GM19043 (cell line): ENCODE measurements at regions not wholly inside any gene's neighbourhood (a gene's known extent, or its start where the extent isn't known, plus 50 kb on each side); places are given as distances from the start of the nearest gene placed in this dataset.

Experiments used
- ATAC-seq: cut with Tn5 transposase; IDR thresholded peaks from one replicate; pipeline ENCODE4 v1.9.1; 2021; ENCODE audit warnings: low read depth; ENCODE audit not compliant: unreplicated experiment

DNA sequence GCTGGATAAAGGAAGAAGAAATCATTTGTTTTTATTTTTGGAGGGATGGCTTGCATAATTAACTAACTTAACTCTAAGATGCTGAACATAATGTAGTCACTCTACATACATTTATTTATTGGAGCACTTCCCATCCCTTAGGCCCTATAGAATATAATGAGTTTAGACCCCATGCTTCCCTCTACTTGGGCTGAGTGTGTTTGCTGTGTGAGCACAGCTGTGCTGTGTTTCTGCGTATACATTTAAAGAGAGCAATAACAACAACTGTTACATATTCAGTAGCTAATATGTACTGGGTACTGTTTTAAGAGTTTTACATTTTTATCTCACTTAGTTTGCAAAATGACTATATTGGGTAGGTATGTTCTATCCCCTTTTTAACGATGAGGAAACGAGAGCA, 736.6 kb upstream of the NRSN1 start:
- ATAC-seq: no peak

DNA sequence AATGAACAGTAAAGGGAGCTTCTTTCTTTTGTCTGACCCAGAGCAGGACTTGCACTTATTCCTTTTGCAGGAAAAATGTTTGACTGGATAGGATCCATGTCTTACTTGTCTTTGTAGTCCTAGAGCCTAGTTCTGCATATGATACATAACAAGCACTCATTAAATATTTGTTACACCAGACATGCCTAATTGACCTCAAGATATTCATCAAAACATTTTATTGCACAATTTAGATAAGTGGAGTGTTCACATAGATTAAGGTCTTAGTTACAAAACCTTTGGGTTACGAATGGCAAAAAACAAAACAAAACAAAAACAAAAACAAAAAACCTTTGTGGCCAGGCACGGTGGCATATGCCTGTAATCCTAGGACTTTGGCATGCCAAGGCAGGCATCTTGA, 735.8 kb upstream of the NRSN1 start:
- no peak for ATAC-seq

- no peak for ATAC-seq
Observed at GRCh38 chr6:23394681-23395080, 731.3 kb upstream of the NRSN1 start.

DNA sequence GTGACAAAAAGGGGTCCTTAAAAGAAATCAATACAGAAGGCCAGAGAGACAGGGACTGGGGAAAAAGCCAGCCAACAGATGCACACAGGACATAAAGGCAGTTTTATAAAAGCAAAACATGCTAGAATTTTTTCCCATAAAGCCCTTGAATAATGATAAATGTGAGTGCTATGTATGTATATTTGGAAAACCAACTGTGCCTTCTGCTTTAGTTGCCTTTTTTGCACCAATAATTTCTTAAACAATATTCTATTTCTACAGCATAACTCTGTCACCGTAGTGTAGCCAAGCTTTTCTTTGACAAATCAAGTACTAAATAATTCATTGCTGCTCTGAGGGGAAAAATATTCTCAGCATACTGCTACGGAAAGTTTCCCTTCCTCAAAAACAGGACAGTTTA, 730.6 kb upstream of the NRSN1 start:
- no peak for ATAC-seq

DNA sequence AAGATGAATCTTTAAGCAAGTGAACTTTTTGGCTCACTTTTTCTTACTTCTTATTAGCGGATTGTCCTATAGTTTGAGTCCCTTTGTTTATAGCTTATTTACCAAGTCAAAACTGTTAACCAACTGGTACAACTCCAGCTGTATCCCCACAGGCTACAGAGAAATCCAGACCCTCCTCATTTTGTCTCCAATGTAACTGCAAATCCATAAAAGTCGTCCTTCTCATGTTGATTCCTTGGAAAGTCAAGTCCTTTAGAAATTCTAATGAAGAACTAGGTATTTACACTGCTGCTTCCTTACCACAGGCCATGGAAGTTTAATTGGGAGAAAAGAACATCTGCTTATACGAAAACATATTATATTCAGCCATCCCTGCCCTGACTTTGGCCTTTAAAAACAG, 729.1 kb upstream of the NRSN1 start:
- no peak for ATAC-seq

GRCh38 chr6:23403460-23403859, 722.6 kb upstream of the NRSN1 start:
- no peak for ATAC-seq

DNA sequence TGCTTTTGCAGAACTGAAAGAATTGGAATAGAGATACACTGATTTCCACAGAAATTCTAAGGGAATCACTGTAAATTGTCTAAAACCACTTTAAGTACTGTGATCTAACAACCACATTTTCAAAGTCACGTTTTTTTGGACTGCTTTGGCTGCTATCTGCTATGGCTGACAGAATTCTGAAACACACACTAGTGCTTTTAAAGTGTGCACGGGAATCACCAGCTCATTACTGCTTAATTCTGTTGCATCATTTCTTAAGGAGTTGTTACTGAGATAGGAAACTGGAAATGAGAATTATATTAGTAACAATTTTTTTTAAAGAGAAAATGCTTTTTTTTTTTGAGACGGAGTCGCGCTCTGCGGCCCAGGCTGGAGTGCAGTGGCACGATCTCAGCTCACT, 716.5 kb upstream of the NRSN1 start:
- ATAC-seq: no peak

DNA sequence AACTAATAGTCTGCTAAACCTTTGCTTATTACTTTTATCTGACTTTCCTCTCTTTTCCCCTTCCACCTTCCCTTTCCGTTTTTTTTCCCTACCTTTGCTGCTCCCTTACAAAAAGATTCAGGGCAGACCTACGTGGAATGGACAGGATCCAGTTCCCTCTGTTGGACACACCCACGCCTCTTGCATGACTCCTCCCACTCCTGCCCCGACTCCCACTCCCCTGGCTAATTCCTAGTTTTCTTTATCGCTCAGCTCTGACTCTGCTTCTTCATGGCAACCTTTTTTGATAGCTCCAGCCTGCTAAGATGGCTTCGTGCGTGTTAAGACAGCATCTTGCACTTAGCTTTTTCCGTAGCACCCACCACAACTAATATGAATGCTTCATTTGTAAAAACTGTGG, 715.6 kb upstream of the NRSN1 start:
- ATAC-seq: no peak

DNA sequence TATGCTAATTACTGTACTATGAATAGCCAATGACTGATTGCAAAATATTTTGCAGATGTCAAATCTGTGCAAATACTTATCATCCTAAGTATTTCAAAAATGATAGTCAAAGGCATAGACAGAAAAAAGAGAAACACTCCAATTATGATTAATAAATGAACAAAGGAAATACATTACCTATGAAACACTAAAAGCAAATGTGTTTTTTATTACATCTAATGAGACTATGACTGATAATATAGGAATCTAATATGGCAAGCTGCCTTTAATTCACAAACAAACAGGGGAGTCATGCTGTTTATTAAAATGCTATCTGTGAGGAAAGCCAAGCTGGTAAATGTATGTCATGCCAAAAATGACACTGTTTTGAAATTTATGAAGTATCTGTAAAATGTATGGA, 713.2 kb upstream of the NRSN1 start:
- ATAC-seq: no peak

DNA sequence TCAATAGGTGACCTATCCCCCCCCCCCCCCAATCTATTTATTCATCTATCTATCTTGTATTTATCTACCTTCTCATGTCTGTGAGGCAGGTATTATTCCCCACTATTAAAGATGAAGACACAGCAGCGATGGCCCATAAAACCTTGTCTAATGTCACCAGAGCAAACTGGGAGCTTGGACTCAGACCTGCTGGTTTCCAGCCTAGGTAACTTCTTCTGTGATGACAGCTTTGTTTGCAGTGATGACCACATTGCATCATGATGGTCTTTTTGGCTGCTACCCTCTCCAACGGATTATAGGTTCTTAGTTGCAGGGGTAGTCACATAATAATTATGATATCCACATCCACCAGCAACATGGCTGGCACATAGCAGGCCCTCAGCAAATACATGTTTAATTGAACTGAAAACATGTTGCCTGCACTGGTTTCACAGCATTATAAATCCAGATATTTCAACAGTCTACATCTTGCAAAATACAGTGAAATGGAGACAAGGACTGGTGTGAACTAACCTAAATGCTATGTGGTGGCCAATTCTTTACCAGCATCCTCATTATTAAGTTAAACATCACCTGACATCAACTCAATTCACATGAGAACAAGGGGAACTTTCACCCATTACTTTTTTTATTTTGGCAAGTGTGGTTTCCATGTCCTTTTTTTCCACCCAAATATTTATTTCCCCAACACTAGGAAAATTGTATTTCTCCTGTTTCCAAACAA, 712.5 kb upstream of the NRSN1 start:
- no peak for ATAC-seq

- no peak for ATAC-seq
Observed at GRCh38 chr6:23414051-23414445, 712.0 kb upstream of the NRSN1 start.

DNA sequence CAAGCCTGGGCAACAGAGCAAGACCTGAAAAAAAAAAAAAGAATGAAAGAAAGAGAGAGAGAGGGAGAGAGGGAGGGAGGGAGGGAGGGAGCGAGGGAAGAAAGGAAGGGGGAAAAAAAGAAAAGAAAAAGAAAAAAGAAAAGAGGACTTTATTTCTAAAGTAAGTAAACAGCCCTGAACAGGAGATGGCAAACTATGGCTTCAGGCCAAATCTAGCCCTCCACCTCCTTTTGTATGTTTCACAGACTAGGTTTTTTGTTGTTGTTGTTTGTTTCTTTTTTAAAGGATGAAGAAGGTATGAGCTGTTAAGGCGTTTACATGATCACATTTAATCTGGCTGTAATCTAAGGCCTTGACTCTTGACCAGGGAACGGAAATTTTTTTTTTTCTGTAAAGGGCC, 711.1 kb upstream of the NRSN1 start:
- ATAC-seq: no peak

- no peak for ATAC-seq
Observed at GRCh38 chr6:23415819-23416427, 710.1 kb upstream of the NRSN1 start.

DNA sequence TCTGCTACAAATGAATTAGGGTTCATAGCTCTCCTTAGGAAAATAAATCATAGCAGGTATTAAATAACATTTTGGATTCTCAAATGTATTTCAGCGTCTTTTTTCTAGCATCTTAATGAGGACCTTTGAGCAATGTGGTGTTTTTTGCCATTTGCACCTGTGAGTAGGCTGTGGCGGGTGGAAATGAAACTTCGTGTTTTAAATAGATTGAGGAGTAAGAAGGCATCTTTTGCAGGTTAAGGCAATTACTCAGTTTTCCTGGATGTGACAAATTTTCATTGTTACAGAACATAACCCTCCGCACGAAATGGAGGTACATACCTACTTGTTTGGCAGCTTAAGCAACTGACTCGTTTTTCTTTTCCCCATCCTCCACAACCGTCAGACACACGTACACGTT, 708.9 kb upstream of the NRSN1 start:
- ATAC-seq: no peak

- ATAC-seq: no peak
Observed at GRCh38 chr6:23418095-23418494, 707.9 kb upstream of the NRSN1 start.

- no peak for ATAC-seq
Observed at GRCh38 chr6:23419046-23419445, 707.0 kb upstream of the NRSN1 start.

DNA sequence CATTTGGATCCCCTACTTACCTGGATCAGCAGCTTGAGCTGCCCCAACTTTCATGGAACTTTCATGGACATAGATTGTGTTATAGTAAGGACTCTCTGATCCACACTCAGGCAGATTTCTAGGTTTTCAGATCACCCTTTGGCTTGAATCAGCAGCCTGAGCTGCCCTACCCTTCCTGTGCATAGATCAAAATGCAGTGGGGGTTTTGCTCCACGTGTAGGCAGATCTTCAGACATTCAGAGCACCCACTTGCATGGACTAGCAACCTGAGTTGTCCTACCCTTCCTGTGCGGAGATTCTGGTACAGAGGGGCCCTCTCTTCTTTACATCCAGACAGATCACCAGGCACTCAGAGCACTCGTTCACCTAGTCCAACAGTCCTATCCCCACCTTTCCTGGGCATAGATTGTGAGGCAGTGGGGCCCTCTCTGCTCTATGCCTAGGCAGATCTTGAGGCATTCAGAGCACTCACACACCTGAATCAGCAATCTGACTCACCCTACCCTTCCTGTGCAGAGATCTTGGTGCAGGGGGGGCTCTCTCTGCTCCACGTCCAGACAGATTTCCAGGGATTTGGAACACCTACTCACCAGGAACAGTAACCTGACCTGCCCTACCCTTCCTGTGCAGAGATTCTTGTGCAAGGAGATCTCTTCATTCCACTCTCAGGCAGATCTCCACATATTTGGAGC, 705.2 kb upstream of the NRSN1 start:
- no peak for ATAC-seq

DNA sequence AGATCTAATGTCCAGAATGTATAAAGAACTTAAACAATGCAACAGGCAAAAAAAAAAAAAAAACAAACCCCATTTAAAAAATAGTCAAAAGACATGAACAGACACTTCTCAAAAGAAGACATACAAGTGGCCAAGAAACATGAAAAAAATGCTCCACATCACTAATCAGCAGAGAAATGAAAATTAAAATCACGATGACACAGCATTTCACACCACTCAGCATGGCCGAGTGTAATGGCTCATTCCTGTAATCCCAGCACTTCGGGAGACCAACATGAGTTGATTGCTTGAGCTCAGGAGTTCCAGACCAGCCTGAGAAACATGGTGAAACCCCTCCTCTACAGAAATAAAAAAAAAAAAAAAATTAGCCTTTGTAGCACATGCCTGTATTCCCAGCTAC, 701.4 kb upstream of the NRSN1 start:
- ATAC-seq: no peak

DNA sequence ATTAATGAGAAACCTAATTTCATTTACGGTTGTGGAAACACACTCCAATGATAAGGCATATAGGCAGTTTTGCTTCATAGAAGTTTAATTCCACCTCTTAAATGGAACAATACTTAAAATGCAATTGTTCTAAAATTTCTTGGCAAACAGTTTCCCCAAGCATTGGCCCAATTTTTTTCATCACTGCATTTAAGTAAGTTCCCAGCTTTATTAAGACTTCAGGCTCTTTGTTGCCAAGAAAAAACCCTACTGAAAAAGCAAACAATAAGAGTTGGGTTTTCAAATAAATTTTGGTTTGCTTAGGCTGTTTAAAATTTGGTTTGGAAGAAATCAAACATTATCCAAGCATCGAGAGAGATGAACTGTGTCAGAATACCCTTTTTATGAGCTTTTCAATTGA, 690.9 kb upstream of the NRSN1 start:
- ATAC-seq: no peak

DNA sequence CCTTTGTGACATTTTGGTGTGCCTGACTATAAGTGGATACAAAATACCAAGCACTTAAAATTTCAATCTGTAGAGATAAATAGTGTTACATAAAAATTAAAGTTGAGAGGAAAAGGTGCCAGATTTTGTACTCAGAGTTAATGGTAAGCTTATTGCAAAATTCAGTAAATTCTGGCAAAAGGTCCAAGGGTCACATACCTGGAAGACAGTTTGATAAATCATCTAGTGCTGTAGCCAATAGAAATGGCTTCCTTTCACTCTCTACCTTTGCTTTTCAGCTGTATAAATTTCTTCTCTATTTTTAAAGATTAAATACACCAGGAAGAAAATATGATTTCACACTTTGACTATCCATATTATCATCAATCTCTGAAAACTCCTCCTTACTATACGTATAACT, 690.2 kb upstream of the NRSN1 start:
- ATAC-seq: no peak

GRCh38 chr6:23441808-23442461, 684.1 kb upstream of the NRSN1 start:
- ATAC-seq: no peak
